ENCODE measurements at regions not wholly inside any gene's neighbourhood (a gene's known extent, or its start where the extent isn't known, plus 50 kb on each side); places are given as distances from the start of the nearest gene placed in this dataset.

GRCh38 chr9:84125046-84125445 lies 144.4 kb downstream of the RMI1 start:
- no peak overlapping the region for H3K4me3 ChIP-seq (ENCODE audit: insufficient read depth, low read depth, low read length)
- H3K79me2 ChIP-seq (ENCODE audit: insufficient read depth, low read length): no peaks in the 10 kb centered on the region
- peaks cover 7% of the 10 kb centered on the region for H3K27me3 ChIP-seq (ENCODE audit: insufficient read depth, low read length)
- Mint-ChIP-seq H3K27ac (ENCODE audit: unreplicated experiment) (no peak overlapping the region), H3K9me3 (ENCODE audit: unreplicated experiment) (no peaks in the 10 kb centered on the region), H3K4me3 (ENCODE audit: unreplicated experiment) (no peak overlapping the region), H3K4me1 (ENCODE audit: low read depth, unreplicated experiment) (peaks cover 11% of the 10 kb centered on the region), H3K27me3 (ENCODE audit: low read depth, unreplicated experiment) (peaks cover 2% of the 10 kb centered on the region), H3K36me3 (ENCODE audit: low read depth, unreplicated experiment) (no peaks in the 10 kb centered on the region)
- no peaks in the 10 kb centered on the region for H4K20me1 ChIP-seq (ENCODE audit: insufficient read depth, low read length)
- H3K4me2 ChIP-seq (ENCODE audit: low read length): no peak overlapping the region
- no peaks in the 10 kb centered on the region for H3K9me3 ChIP-seq (ENCODE audit: insufficient read depth, low read depth, low read length)
- TF ChIP-seq CTCF (IDR thresholded peaks at IDR 0.05; ENCODE audit: insufficient read depth, low read depth, low read length) (no peak), EZH2 (IDR thresholded peaks at IDR 0.05; ENCODE audit: insufficient read depth, low read length) (no peak)
- H3K9ac ChIP-seq (ENCODE audit: low read length): no peak overlapping the region
- H3K27ac ChIP-seq (ENCODE audit: low read depth, low read length): no peak overlapping the region
- FAIRE-seq (no peak), DNase-seq (ENCODE audit: low read depth) (no peak)
- H3K36me3 ChIP-seq (ENCODE audit: insufficient read depth, low read length): no peaks in the 10 kb centered on the region
- no peak overlapping the region for H2AFZ ChIP-seq (ENCODE audit: low read depth, low read length)
- H3K4me1 ChIP-seq (ENCODE audit: insufficient read depth, low read length): no peaks in the 10 kb centered on the region

GRCh38 chr9:84129529-84129928 lies 148.9 kb downstream of the RMI1 start:
- no peaks in the 10 kb centered on the region for H3K9me3 ChIP-seq (ENCODE audit: insufficient read depth, low read depth, low read length)
- DNase-seq (ENCODE audit: low read depth) (no peak), FAIRE-seq (no peak)
- Mint-ChIP-seq H3K27me3 (ENCODE audit: low read depth, unreplicated experiment) (peaks cover 2% of the 10 kb centered on the region), H3K27ac (ENCODE audit: unreplicated experiment) (no peak overlapping the region), H3K4me1 (ENCODE audit: low read depth, unreplicated experiment) (peaks cover 8% of the 10 kb centered on the region), H3K4me3 (ENCODE audit: unreplicated experiment) (no peak overlapping the region), H3K36me3 (ENCODE audit: low read depth, unreplicated experiment) (no peaks in the 10 kb centered on the region), H3K9me3 (ENCODE audit: unreplicated experiment) (no peaks in the 10 kb centered on the region)
- H3K9ac ChIP-seq (ENCODE audit: low read length): no peak overlapping the region
- no peaks in the 10 kb centered on the region for H3K36me3 ChIP-seq (ENCODE audit: insufficient read depth, low read length)
- no peak overlapping the region for H2AFZ ChIP-seq (ENCODE audit: low read depth, low read length)
- no peak overlapping the region for H3K4me2 ChIP-seq (ENCODE audit: low read length)
- H3K4me1 ChIP-seq (ENCODE audit: insufficient read depth, low read length): no peaks in the 10 kb centered on the region
- TF ChIP-seq CTCF (IDR thresholded peaks at IDR 0.05; ENCODE audit: insufficient read depth, low read depth, low read length) (no peak), EZH2 (IDR thresholded peaks at IDR 0.05; ENCODE audit: insufficient read depth, low read length) (no peak)
- H3K27ac ChIP-seq (ENCODE audit: low read depth, low read length): no peak overlapping the region
- no peaks in the 10 kb centered on the region for H4K20me1 ChIP-seq (ENCODE audit: insufficient read depth, low read length)
- H3K4me3 ChIP-seq (ENCODE audit: insufficient read depth, low read depth, low read length): no peak overlapping the region
- H3K79me2 ChIP-seq (ENCODE audit: insufficient read depth, low read length): no peaks in the 10 kb centered on the region
- H3K27me3 ChIP-seq (ENCODE audit: insufficient read depth, low read length): peaks cover 5% of the 10 kb centered on the region

DNA sequence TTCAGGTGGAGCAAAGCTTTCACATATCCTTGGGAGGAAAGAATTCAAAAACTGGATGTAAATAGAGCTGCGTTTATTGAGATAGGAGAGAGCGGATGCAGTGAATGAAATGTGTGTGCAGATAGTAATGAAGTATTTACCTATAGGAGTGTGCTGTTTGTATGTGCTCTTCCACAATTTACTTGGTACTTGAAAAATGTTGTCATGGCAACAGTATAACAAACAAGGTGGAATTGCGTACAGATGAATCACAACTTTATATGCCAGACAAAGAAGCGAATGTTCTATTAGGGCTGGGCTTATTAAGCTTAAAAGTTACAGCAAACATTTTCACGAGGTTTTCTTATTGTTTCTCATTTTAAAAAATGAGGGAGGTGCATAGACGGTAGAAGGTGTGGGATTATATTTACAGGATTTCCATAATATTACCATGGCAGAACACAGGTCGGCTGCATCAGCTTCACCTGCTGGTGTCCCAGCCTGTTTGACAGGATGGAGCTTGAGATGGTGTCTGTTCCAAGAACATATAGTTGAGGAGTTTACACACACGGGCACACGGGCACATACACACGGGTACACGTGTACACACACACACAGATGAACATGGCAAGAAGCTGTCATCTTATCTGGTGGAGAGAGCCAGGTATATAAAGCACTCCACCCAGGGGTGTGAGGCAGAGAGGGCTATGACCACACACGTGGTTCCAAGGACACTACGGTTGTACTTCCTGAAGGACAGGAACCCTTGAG lies 155.7 kb downstream of the RMI1 start:
- no peak for FAIRE-seq
- no peak overlapping the region for H3K27ac Mint-ChIP-seq (ENCODE audit: unreplicated experiment)

More for the DNA sequence above, 155.7 kb downstream of the RMI1 start:
- H3K9me3 ChIP-seq (ENCODE audit: insufficient read depth, low read depth, low read length): no peaks in the 10 kb centered on the region
- no peaks in the 10 kb centered on the region for H3K9me3 Mint-ChIP-seq (ENCODE audit: unreplicated experiment)
- H3K4me1 ChIP-seq (ENCODE audit: insufficient read depth, low read length): peaks cover 6% of the 10 kb centered on the region
- no peak overlapping the region for H2AFZ ChIP-seq (ENCODE audit: low read depth, low read length)
- no peak overlapping the region for H3K4me2 ChIP-seq (ENCODE audit: low read length)
- TF ChIP-seq CTCF (IDR thresholded peaks at IDR 0.05; ENCODE audit: insufficient read depth, low read depth, low read length) (no peak), EZH2 (IDR thresholded peaks at IDR 0.05; ENCODE audit: insufficient read depth, low read length) (no peak)
- H4K20me1 ChIP-seq (ENCODE audit: insufficient read depth, low read length): no peaks in the 10 kb centered on the region
- H3K9ac ChIP-seq (ENCODE audit: low read length): no peak overlapping the region
- H3K4me3 Mint-ChIP-seq (ENCODE audit: unreplicated experiment): no peak overlapping the region
- no peak overlapping the region for H3K4me3 ChIP-seq (ENCODE audit: insufficient read depth, low read depth, low read length)
- H3K36me3 Mint-ChIP-seq (ENCODE audit: low read depth, unreplicated experiment): no peaks in the 10 kb centered on the region
- peaks cover 21% of the 10 kb centered on the region for H3K27me3 Mint-ChIP-seq (ENCODE audit: low read depth, unreplicated experiment)
- no peaks in the 10 kb centered on the region for H3K79me2 ChIP-seq (ENCODE audit: insufficient read depth, low read length)
- H3K36me3 ChIP-seq (ENCODE audit: insufficient read depth, low read length): no peaks in the 10 kb centered on the region
- H3K27me3 ChIP-seq (ENCODE audit: insufficient read depth, low read length): peaks cover 27% of the 10 kb centered on the region
- peak; percentile 35 for DNase-seq (ENCODE audit: low read depth)
- no peak overlapping the region for H3K27ac ChIP-seq (ENCODE audit: low read depth, low read length)
- H3K4me1 Mint-ChIP-seq (ENCODE audit: low read depth, unreplicated experiment): no peaks in the 10 kb centered on the region

All from astrocyte (in vitro differentiated cells and primary cell).